ENCODE measurements at regions not wholly inside any gene's neighbourhood (a gene's known extent, or its start where the extent isn't known, plus 50 kb on each side); places are given as distances from the start of the nearest gene placed in this dataset.

- 62 to 78% methylated on average over 1 of the region's 1 CpG for WGBS, 2 donors
- intact Hi-C loops (cut with DNase I; ENCODE audit: low total_unique reads) = no loop called here
- DNase-seq (ENCODE audit: low spot score in 2 of 2) = no peak
- H3K4me3 ChIP-seq (ENCODE audit: low read depth, poor library complexity, severe bottlenecking) = no peak overlapping the region
- no peak for TF ChIP-seq POLR2A (IDR thresholded peaks at IDR 0.05)
- no peak for TF ChIP-seq CTCF (IDR thresholded peaks at IDR 0.05)
These were observed 262.1 kb downstream of the BRINP2 start for GRCh38 chr1:177432897-177433296.

GRCh38 chr1:177431123-177431522, 260.4 kb downstream of the BRINP2 start:
- no peak overlapping the region for H3K4me3 ChIP-seq (ENCODE audit: low read depth, poor library complexity, severe bottlenecking)
- no peak for TF ChIP-seq CTCF (IDR thresholded peaks at IDR 0.05)
- DNase-seq (ENCODE audit: low spot score in 2 of 2) = no peak
- intact Hi-C loops (cut with DNase I; ENCODE audit: low total_unique reads) = no loop called here
- 20 to 73% methylated on average over 1 of the region's 1 CpG for WGBS, 2 donors

GRCh38 chr1:177429234-177429633, 258.5 kb downstream of the BRINP2 start:
- TF ChIP-seq POLR2A (IDR thresholded peaks at IDR 0.05) (no peak), CTCF (IDR thresholded peaks at IDR 0.05) (no peak)
- no peak for DNase-seq (ENCODE audit: low spot score in 2 of 2)
- 66 to 72% methylated on average over 2 of the region's 2 CpGs for WGBS, 2 donors
- intact Hi-C loops (cut with DNase I; ENCODE audit: low total_unique reads) = no loop called here
- H3K4me3 ChIP-seq (ENCODE audit: low read depth, poor library complexity, severe bottlenecking) = no peak overlapping the region

GRCh38 chr1:177427811-177428210, 257.1 kb downstream of the BRINP2 start:
- H3K4me3 ChIP-seq (ENCODE audit: low read depth, poor library complexity, severe bottlenecking) = no peak overlapping the region
- TF ChIP-seq CTCF (IDR thresholded peaks at IDR 0.05) (no peak), POLR2A (IDR thresholded peaks at IDR 0.05) (no peak)
- intact Hi-C loops (cut with DNase I; ENCODE audit: low total_unique reads) = no loop called here
- no peak for DNase-seq (ENCODE audit: low spot score in 2 of 2)
- WGBS, 2 donors = 70 to 75% methylated on average over 1 of the region's 1 CpG

GRCh38 chr1:177426497-177426896, 255.7 kb downstream of the BRINP2 start:
- no peak overlapping the region for H3K4me3 ChIP-seq (ENCODE audit: low read depth, poor library complexity, severe bottlenecking)
- no peak for TF ChIP-seq CTCF (IDR thresholded peaks at IDR 0.05)
- TF ChIP-seq POLR2A (IDR thresholded peaks at IDR 0.05) = no peak
- 50 to 52% methylated on average over 1 of the region's 1 CpG for WGBS, 2 donors
- DNase-seq (ENCODE audit: low spot score in 2 of 2) = no peak
- intact Hi-C loops (cut with DNase I; ENCODE audit: low total_unique reads) = no loop called here

GRCh38 chr1:177425199-177425598, 254.4 kb downstream of the BRINP2 start:
- 82 to 96% methylated on average over 8 of the region's 8 CpGs for WGBS, 2 donors
- TF ChIP-seq CTCF (IDR thresholded peaks at IDR 0.05) (no peak), POLR2A (IDR thresholded peaks at IDR 0.05) (no peak)
- H3K4me3 ChIP-seq (ENCODE audit: low read depth, poor library complexity, severe bottlenecking) = no peak overlapping the region
- DNase-seq (ENCODE audit: low spot score in 2 of 2) = no peak
- intact Hi-C loops (cut with DNase I; ENCODE audit: low total_unique reads) = no loop called here
